GM19452 (cell line): ENCODE measurements at regions not wholly inside any gene's neighbourhood (a gene's known extent, or its start where the extent isn't known, plus 50 kb on each side); places are given as distances from the start of the nearest gene placed in this dataset.

Source experiments
- ATAC-seq: cut with Tn5 transposase; IDR thresholded peaks from one replicate; pipeline ENCODE4 v1.9.1; 2021; ENCODE audit not compliant: unreplicated experiment

DNA sequence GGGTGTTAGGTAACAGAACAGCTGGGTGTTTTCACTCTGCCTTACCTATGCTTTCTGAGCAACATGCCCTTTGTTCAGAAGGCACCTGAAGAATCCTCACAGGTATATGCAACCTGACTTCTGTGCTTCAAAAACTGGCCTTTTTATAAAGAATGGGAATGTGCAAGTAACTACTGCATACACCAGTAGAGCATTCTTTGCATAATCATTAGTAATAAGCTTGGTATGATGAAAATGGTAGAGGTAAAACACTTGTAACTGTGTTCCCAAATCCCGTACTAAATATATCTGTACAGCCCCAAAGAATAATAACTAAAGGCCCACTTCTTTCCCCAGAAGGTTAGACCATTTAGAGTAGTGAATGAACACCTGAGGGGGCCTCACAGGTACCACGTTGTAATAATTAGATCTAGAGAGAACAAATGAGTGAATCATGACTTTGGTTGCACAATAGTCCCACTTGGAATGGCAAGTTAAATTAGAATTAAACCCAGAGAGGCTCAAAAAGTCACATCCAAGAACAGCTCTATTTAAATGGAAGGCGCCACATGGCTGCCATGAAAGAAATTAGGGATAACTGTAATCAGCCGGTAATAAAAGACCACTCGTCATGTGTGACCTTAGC is 413.9 kb downstream of the KLF12 start:
- no peak for ATAC-seq

DNA sequence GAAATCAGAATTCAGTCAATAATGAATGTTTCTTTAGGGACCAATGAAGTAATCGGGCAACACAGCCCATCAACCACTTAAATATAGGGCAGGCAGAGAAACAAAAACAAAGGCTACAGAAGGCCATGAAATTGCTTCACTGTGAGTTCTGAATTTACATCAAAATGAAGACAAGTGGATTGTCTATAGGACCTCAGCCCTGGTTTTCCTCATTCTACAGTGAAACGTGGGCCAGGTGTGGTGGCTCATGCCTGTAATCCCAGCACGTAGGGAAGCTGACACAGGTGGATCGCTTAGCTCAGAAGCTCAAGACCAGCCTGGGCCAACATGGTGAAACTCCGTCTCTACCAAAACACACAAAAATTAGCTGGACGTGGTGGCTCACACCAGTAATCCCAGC is 416.0 kb downstream of the KLF12 start:
- no peak for ATAC-seq

DNA sequence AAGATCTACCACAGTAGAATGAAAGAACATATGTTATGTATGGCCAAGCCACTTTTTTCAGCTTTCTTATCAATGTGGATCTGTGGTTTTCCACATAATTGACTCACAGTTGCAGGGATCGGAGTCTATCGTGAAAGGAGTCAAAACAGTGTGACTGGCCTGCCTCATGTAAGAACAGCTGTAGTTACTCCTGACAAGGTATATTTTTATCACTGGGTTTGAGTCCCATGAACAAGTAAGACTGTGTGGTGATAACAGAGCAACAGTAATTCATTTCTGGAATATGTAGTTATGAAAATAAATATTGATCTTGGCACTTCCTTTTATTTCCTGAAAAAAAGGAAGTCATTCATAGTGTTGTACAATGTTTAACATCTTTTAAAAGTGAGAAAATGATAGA is 416.6 kb downstream of the KLF12 start:
- no peak for ATAC-seq

DNA sequence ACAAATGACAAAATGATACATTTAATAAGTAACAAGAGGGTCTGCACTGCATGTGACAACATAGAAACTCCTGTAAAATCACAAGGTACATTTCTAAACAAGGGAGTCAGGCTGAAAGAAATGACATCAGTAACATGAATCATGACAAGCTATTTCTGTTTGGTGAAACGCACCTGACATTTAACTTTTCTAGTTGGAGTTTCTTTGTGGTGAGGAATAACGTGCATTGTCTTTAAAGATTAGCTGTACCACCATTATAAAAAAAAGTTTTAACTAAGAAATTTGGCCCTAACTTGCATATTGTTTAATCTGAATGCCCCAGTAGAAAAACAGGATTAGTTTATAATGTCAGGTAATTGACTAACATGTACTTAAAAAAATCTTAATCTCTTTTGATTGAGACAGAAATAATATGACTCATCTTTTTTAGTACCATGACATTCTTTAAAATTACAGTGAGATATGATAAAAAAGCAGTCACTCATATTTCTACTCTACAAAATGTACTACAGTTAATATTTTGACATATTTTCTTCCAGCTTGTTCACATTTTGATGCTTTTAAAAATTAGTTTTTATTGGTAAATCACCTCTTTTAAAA is 418.2 kb downstream of the KLF12 start:
- peak; percentile 49 for ATAC-seq

DNA sequence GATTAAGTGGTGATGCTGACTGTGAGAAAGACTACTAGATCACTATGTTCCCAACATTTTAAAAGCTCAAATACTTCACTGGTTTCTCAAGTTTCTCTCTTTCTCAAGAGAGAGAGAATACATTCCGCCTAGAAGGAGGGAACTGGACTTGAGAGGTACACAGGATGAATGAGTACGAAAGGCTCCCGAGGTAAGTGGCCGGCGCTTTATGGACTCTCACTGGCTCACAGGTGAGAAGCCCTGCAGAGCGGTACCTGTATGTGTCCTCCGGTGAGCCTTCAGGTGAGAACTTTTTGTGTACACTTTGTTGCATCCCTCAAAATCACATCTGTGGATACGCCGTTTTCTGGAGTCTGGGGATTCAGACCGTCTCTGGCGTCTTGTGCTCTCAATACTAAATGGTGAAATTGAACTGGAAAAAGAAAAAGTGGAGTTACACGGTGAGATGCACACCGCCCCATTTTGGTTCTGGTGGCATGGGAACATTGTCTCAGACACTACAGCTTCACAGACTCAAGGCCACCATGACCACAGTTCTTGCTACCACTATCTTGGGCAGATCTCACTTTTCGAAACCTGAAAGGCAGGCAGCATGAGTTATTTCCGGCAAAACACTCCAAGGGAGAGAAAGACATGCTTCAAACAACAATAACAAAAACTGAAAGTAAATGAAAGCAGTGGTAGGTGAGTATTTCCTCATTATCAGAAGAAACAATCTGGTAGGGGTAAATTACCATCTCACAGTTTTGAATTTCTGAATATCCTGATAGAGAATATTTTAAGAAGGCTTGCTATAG is 418.9 kb downstream of the KLF12 start:
- ATAC-seq = peak; percentile 56

DNA sequence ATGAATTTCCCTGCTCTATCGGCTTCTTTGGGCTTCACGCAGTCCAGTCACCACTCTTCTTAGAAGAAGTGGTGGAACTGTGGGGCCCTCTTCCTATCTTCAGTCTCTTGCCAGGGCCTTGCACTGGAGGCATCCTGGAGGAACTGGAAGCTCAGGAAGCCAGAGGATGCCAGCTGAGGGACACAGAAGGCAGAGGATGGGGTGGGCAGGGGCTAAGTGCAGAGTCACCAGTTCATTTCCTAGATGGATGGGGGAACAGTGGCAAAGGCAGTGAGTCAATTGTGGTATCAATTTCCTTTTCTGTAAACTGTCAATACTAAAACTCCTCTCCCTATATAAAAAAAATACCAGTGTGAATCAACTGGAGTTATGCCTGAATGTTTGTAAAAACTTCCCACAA is 419.7 kb downstream of the KLF12 start:
- no peak for ATAC-seq

DNA sequence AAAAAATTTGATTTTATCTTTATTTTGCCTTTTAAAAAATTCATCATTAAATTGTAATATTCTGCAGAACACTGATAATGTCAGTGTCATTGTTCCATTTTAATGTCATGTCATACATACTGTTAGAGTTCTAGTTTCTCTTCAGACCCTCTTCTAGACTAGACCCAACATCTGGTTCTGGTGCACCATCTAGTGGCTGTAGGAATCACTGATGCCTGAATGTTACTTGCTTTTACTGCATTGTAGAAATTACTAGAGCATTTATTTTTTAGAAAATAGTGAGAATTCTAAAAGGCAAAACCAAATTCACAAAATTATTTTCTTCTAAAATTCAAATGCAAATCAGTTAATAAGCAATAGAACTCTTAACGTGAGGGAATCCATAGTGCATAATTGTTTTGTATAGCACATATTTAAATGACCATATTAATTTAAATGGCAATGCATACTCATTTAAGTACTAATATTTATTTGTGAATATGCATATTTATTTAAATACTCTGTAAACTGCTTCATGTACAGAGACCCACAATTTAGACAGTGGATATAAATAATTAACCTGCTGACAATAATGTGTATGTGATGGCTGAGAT is 425.7 kb downstream of the KLF12 start:
- ATAC-seq = peak; percentile 88

DNA sequence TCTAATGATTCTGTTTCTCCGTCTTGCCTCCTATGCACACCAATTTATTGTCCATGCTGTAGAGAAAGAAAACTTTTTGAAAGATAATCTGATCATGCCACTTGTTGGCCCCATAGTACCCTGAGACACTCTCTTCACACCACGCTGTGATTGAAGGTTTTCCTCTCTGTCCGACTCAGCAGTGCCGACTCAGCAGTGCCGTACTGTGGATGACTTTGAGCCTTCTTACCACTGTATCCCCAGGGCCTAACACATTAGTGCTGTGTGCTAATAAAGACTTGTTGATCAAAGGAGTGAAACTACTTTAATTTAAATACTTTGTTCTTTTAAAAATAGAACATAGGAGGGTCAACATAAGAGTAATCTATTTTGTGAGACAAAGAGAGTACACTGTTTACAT is 429.6 kb downstream of the KLF12 start:
- no peak for ATAC-seq

DNA sequence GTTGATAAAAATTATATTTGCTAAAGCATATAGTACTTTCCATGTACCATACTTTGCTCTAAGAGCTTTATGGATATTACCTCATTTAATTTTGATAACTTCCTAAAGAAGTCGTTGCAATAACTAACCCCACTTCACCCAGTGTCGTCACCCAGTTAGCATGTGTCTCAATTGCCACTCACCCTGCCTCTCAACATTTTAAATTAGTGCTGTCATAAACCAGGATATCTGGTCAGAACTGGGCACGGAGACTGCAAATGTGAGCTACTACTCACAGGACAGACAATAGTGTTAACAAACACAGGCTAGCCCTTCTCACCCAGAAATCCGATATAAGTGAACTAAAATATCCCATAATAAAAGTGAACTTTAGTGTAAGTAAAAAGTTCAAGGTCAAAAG is 430.6 kb downstream of the KLF12 start:
- ATAC-seq = no peak

DNA sequence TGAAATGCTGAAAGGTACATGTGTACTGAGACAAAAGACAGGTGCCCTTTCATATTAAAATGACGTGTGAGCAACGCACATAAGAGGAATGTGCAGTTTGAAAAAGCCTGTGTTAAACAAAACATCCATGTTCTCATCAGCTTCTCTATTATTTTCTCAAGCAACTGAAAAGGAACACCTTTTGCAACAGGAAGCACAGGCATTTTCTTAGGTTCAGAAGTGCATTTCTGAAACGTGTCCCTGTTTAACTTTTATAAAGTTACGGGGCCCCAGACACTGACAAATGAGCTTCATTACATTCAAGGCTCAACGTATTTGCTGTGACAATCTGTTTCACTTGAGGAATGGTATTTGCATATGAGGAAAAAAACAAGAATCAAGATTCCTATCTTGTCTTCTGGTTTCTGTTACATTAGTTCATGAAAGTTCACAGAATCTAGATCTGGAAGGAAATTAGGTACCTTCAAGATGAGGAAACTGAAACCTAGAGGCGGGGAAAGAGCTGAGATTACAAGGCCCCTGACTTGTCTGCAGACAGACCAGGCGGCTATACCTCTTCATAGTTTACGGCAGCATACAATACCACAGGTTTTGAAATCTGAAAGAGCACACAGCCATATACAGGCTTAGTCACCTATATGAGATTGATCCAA is 431.7 kb downstream of the KLF12 start:
- ATAC-seq = no peak

DNA sequence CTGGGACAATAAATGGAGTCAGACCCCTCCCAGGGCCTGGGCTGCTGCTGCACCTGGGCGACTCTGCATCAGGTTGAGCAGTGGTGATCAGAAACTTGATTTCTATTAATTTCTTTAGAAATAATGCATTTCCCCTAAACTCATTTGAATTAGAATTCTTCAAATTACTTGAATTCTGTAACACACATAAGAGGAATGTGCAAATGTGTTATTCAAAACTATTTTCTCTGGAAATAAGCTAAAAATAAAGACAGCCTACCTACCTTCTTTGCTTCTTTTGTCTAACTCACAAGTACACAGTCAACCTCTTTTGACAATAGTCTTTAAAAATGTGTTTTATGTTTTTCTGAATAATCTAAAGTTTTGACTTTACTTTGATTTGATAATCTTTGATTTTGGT is 433.0 kb downstream of the KLF12 start:
- no peak for ATAC-seq

DNA sequence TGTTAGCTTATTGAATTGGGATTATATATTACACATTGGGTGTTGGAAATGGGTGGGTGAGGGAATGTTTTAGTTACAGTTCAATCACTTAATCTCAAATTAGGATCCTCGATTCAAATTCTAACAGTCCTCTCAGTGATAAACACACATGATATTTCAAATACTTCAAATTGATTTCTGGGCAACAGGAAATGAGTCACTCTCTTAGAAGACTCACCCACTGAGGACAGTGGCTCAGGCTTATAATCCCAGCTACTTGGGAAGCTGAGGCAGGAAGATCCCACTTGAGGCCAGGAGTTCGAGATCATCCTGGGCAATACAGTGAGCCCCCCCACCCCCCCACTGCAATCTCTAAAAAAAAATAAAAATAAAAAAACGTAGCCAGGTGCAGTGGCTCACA is 435.3 kb downstream of the KLF12 start:
- ATAC-seq = no peak

DNA sequence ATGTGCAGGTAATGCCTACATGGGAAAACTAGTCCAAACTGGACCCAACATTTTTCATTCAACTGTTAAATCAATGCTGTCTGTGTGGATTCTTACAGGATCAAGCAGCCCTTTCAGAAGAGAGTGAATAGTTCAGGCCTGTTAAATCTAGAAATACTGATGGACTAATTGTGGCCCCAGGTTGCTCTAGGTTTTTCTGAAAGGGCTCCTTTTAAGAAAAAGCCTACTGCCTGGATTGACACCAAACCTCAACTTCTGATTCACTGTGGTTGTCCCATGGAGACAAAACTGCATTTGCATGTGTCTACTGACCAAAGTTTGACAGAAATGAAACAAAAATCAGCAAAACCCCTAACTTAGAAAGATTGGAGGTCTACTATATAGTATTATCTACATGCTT is 437.0 kb downstream of the KLF12 start:
- no peak for ATAC-seq

DNA sequence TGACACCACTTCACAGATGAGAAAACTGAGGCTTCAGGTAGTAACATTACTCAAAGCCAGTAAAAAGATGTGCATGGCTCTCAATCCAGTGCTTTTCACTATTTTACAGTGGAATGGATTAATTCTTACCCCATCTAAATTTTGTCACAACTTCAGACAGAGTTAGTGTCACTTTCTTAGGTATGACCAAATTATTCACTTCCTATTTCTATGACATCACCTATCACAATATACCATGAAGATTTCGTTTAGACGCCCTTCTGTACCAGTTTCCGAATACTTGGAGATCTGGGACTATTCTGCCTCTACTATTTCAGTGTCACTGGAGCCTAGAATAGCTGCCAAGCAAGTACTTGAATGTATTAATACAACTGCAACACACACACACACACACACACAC is 437.5 kb downstream of the KLF12 start:
- ATAC-seq = no peak

DNA sequence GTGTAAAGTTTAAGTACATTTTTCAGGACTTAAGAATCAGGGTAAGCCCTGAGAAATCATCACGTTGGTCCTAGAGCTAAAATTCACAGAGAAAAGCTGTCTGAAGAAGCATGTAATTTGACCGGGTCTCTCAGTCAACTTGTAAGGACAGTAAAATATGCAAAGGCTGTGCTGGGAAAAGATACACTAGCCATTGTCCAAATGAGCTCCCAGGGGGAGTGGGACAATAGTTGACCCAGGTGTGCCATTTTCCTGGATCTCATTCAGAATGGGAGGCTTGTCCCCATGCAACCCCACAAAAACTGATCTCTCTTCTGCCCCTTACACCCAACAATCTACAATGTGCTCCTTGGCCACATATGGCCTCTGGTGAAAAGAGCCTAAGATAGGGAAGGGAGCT is 437.9 kb downstream of the KLF12 start:
- no peak for ATAC-seq

DNA sequence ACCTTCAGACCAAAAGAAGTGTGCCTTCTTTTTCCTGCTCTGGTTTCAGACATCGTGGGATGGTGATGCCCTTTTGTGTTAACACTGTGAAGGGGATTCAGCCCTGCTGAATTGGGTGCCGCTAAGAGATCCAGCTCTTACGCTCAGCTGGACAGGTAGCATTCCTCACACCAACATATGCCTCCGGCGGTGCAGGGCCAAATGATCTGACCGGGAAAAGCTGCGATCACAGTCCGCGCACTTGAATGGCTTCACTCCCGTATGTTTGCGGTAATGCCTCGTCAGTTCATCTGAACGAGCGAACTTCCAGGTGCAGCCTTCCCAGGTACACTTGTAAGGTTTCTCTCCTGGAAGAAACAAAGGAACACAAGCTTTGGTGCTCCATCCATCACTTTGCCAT is 438.9 kb downstream of the KLF12 start:
- no peak for ATAC-seq

DNA sequence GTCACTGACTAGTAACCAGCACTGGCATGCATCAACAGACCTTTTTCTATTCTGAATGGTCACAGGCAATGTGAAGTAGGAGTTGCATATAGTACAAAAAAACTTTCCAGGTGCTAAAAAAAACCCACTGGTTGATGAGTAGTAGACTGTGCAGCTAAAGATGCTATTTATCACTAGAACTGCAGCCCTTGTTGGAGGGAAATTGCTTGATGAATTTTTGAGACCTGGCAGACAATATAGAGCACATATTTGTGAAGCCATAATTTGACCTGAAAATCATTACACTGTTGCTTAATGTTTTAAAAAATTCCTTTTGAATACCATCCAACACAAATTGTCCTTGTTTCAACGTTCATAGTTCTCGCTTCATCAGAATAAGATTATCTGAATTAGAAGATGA is 441.0 kb downstream of the KLF12 start:
- ATAC-seq = no peak

DNA sequence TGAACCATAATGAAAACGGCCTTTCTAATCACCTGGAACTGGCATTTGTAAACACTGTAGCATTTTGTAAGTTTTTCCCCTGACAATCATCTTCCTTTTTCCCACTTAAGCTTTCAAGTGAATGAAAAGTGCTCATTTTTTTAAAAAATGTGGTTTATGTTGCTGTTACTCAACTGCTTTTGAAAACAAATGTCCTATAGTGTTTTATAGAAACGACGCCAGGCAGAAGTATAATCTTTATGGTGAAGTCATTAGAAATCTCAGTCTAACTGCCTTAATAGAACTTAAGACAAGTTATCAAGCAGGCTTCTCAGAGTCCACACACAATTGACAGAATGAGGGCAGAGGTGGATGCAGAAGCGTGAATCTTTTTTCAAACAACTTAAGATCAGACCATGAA is 442.3 kb downstream of the KLF12 start:
- no peak for ATAC-seq

DNA sequence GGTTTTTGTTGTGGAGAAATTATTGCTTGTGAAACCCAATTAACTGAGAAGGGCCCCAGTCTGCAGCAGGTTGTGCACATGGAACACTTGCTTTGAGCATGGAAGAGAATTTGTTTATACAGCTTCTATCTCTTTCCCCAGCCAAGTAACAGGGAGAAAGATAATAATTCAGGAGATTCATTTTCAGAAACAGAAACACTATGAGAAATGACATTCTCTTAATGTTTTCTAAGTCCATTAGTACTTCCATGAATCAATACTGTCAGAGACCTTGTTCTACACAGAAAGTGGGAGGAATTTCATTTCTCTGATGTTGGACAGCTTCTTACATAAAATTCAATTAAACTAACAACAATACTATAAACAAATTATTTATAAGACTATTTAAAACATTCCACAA is 446.3 kb downstream of the KLF12 start:
- ATAC-seq = no peak

DNA sequence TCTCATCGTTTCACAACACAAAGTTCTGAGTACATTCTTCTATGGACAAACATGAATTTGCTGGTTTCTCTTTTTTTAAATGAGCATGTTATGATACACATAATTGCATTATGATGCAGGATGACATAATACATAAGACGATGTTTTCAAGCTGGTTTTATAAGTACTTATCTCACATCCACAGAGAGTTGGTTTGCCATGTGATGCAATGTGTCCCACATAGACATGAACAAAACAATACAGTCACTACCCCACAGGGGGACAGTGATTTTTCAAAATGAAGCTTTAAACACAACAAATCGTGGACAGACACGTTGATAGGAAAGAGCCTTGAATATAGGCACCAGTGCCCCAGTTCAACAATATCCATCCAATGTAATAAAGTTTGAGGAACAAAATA is 447.1 kb downstream of the KLF12 start:
- no peak for ATAC-seq

DNA sequence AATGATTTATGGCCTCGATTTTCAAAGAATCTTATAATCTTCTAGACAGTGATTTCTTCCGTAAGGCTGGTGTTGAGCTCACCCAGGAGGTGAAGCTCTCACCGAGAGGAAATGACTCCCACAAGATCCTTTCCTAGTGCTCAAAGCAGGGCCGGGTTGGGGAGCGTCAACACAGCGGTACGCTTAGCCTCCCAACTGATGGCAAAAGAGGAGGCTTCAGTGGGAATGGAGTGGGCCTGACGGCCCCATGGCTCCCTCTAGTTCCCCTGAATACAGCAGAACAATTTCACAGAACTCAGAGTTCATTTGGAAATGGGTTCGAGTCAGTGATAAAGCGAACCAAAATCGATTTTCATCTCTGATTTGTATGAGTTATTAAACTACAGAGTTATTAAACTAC is 449.5 kb downstream of the KLF12 start:
- no peak for ATAC-seq

DNA sequence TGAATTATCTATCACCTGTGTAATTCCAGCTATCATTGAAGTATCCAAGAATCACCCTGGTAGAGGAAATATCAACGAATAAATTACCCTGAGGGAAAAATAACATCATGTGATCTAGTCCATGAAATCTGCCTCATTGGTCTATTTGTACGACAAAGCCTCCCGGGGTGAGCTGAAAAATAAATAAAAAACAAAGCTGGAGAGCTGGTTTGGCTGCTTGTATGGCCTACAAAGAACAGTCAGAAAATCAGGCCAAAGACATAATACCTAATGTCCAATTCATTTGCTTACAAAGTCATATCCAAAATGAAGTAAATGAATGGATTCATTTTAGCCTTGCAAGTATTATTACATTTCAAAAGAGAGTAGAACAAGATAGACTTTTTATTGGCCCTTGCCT is 449.9 kb downstream of the KLF12 start:
- ATAC-seq = no peak
